Endothelial cell of umbilical vein (primary cell): ENCODE measurements at regions not wholly inside any gene's neighbourhood (a gene's known extent, or its start where the extent isn't known, plus 50 kb on each side); places are given as distances from the start of the nearest gene placed in this dataset.

Experiments used
- CTCF ChIP-seq, 2 donors: IDR thresholded peaks; 1 replicate in 1 of 2; 2 replicates in 1 of 2; pipeline ENCODE4 v1.5.1; 2011; ENCODE audit warnings: low read length in 2 of 2, mild to moderate bottlenecking in 2 of 2, moderate library complexity in 2 of 2, control low read depth in 1 of 2, inconsistent platforms in 1 of 2, low read depth in 1 of 2; ENCODE audit not compliant: insufficient read depth in 1 of 2; ENCODE audit errors: extremely low read depth in 1 of 2
- EZH2 ChIP-seq: IDR thresholded peaks from 2 replicates; pipeline ENCODE4 v1.6.1; 2012; ENCODE audit warnings: borderline replicate concordance, low read depth, mild to moderate bottlenecking, moderate library complexity, low read length, inconsistent platforms; ENCODE audit not compliant: severe bottlenecking
- MYC ChIP-seq: IDR thresholded peaks from one replicate; pipeline ENCODE4 v1.6.1; 2011; ENCODE audit warnings: mild to moderate bottlenecking, low read depth, low read length
- POLR2A ChIP-seq: IDR thresholded peaks from 2 replicates; pipeline ENCODE4 v1.6.1; 2012; ENCODE audit warnings: low read depth, mild to moderate bottlenecking, control low read depth, low read length
- POLR2AphosphoS5 ChIP-seq: IDR thresholded peaks from 2 replicates; pipeline ENCODE4 v1.6.1; 2012; ENCODE audit warnings: low read depth, mild to moderate bottlenecking, control low read depth, low read length, moderate library complexity; ENCODE audit not compliant: insufficient read depth

GRCh38 chr2:180075870-180076269 is 68.8 kb upstream of the CWC22 start:
- TF ChIP-seq CTCF (IDR thresholded peaks at IDR 0.05; ENCODE audit: extremely low read depth in 1 of 2, insufficient read depth in 1 of 2, low read depth in 1 of 2, low read length in 2 of 2) (no peak), POLR2A (no peak), EZH2 (no peak), MYC (no peak), POLR2AphosphoS5 (no peak)
